MCF 10A (cell line): ENCODE measurements at regions not wholly inside any gene's neighbourhood (a gene's known extent, or its start where the extent isn't known, plus 50 kb on each side); places are given as distances from the start of the nearest gene placed in this dataset.

ENCODE experiments used
- BruUV-seq: library from RNA; stranded (reverse); fragments of 400-500 nt; replicated peaks from 2 replicates; lab custom pipeline; 2021; lab: Mats Ljungman, UMichigan
- CTCF ChIA-PET: fragments of 300-600 bp; sonication (Branson Sonifier 250); formaldehyde crosslinking; extraction: SDS; loops from one replicate; lab custom pipeline; 2021; ENCODE audit warnings: antibody characterized with exemption, inconsistent platforms; lab: Yijun Ruan, JAX
- POLR2A ChIA-PET: fragments of 300-600, 350-650 bp; sonication (Branson Sonifier 250); formaldehyde crosslinking; extraction: SDS; loops from one replicate; lab custom pipeline; 2020; ENCODE audit warnings: antibody characterized with exemption, inconsistent platforms; lab: Yijun Ruan, JAX
- DNase-seq: peaks from one replicate; pipeline ENCODE4 v3.0.0-alpha.2; 2018; ENCODE audit not compliant: unreplicated experiment
- H3K27ac Mint-ChIP-seq: one replicate; pipeline ENCODE4 v1.8.0; 2022; ENCODE audit warnings: mild to moderate bottlenecking, low read depth, mixed read lengths; ENCODE audit not compliant: unreplicated experiment
- H3K27me3 Mint-ChIP-seq: one replicate; pipeline ENCODE4 v1.8.0; 2022; ENCODE audit warnings: mixed read lengths; ENCODE audit not compliant: insufficient read depth, unreplicated experiment
- H3K36me3 Mint-ChIP-seq: one replicate; pipeline ENCODE4 v1.8.0; 2022; ENCODE audit warnings: mild to moderate bottlenecking, moderate library complexity, mixed read lengths; ENCODE audit not compliant: insufficient read depth, unreplicated experiment
- H3K4me1 Mint-ChIP-seq: one replicate; pipeline ENCODE4 v1.8.0; 2022; ENCODE audit warnings: mixed read lengths; ENCODE audit not compliant: insufficient read depth, unreplicated experiment
- H3K4me3 Mint-ChIP-seq: one replicate; pipeline ENCODE4 v1.8.0; 2022; ENCODE audit warnings: mild to moderate bottlenecking, moderate library complexity, mixed read lengths; ENCODE audit not compliant: unreplicated experiment
- H3K9me3 Mint-ChIP-seq: one replicate; pipeline ENCODE4 v1.8.0; 2022; ENCODE audit warnings: mixed read lengths; ENCODE audit not compliant: unreplicated experiment
- CTCF ChIP-seq: fragments of 200-600 bp; IDR thresholded peaks from one replicate; pipeline ENCODE4 v1.8.0; 2022; ENCODE audit warnings: antibody characterized with exemption, mild to moderate bottlenecking; ENCODE audit not compliant: unreplicated experiment
- intact Hi-C: fragments of 100-400 bp; cut with micrococcal nuclease; formaldehyde crosslinking; loops from 2 replicates; pipeline ENCODE4 v1.14.1; 2022

GRCh38 chr6:14828201-14828611, 417.7 kb upstream of the JARID2 start:
- no peaks in the 10 kb centered on the region for H3K4me1 Mint-ChIP-seq
- H3K36me3 Mint-ChIP-seq: no peaks in the 10 kb centered on the region
- no peaks in the 10 kb centered on the region for H3K27me3 Mint-ChIP-seq
- ChIA-PET POLR2A (interaction anchor here (0.8 kb wide), 1 partner anchor 9 kb away, joined by 3 read pairs; no protein-coding TSS in a partner anchor), CTCF (no interaction called here)
- H3K9me3 Mint-ChIP-seq: no peaks in the 10 kb centered on the region
- intact Hi-C loops: no loop called here
- no peak for TF ChIP-seq CTCF
- no TSS peak for BruUV-seq
- no peak overlapping the region for H3K27ac Mint-ChIP-seq
- H3K4me3 Mint-ChIP-seq: no peak overlapping the region
- no peak for DNase-seq

GRCh38 chr6:14831070-14831469, 414.8 kb upstream of the JARID2 start:
- TF ChIP-seq CTCF: no peak
- Mint-ChIP-seq H3K4me1 (no peaks in the 10 kb centered on the region), H3K9me3 (no peaks in the 10 kb centered on the region), H3K4me3 (no peak overlapping the region), H3K27me3 (no peaks in the 10 kb centered on the region), H3K27ac (no peak overlapping the region), H3K36me3 (no peaks in the 10 kb centered on the region)
- POLR2A ChIA-PET: no interaction called here
- CTCF ChIA-PET: no interaction called here
- BruUV-seq: no TSS peak
- no peak for DNase-seq
- intact Hi-C loops: no loop called here

GRCh38 chr6:14831937-14832336, 413.9 kb upstream of the JARID2 start:
- no peak overlapping the region for H3K4me3 Mint-ChIP-seq
- ChIA-PET CTCF (interaction anchor here (0.8 kb wide), 1 partner anchor 10 kb away, joined by 4 read pairs; no protein-coding TSS in a partner anchor), POLR2A (interaction anchor here (1.3 kb wide), 1 partner anchor 8 kb away, joined by 3 read pairs; no protein-coding TSS in a partner anchor)
- H3K4me1 Mint-ChIP-seq: no peaks in the 10 kb centered on the region
- no peak for TF ChIP-seq CTCF
- no peaks in the 10 kb centered on the region for H3K9me3 Mint-ChIP-seq
- intact Hi-C loops: no loop called here
- no TSS peak for BruUV-seq
- no peak for DNase-seq
- H3K36me3 Mint-ChIP-seq: no peaks in the 10 kb centered on the region
- no peaks in the 10 kb centered on the region for H3K27me3 Mint-ChIP-seq
- no peak overlapping the region for H3K27ac Mint-ChIP-seq

- BruUV-seq: no TSS peak
- no peaks in the 10 kb centered on the region for H3K27me3 Mint-ChIP-seq
- POLR2A ChIA-PET: interaction anchor here (1.2 to 1.3 kb wide), 2 partner anchors 9 to 13 kb away, joined by 3 to 4 read pairs; no protein-coding TSS in a partner anchor
- no peak for DNase-seq
- no peak overlapping the region for H3K27ac Mint-ChIP-seq
- H3K9me3 Mint-ChIP-seq: no peaks in the 10 kb centered on the region
- no peak for TF ChIP-seq CTCF
- H3K36me3 Mint-ChIP-seq: no peaks in the 10 kb centered on the region
- no peaks in the 10 kb centered on the region for H3K4me1 Mint-ChIP-seq
- no peak overlapping the region for H3K4me3 Mint-ChIP-seq
- CTCF ChIA-PET: interaction anchor here (0.8 kb wide), 1 partner anchor 11 kb away, joined by 4 read pairs; no protein-coding TSS in a partner anchor
- intact Hi-C loops: no loop called here
Observed at GRCh38 chr6:14832427-14832826, 413.4 kb upstream of the JARID2 start.
